CD14-positive monocyte (primary cell): ENCODE measurements at regions not wholly inside any gene's neighbourhood (a gene's known extent, or its start where the extent isn't known, plus 50 kb on each side); places are given as distances from the start of the nearest gene placed in this dataset.

ENCODE experiments used
- DNase-seq, 3 donors: peaks; one replicate each; pipeline ENCODE4 v3.0.0-alpha.2; 2011 to 2022
- H2AFZ ChIP-seq: 2 replicates; pipeline ENCODE4 v1.6.0; 2012; ENCODE audit warnings: mild to moderate bottlenecking, low read depth, low read length, inconsistent platforms; ENCODE audit not compliant: insufficient read depth, poor library complexity, severe bottlenecking
- H3K27ac ChIP-seq, 2 donors: 1 replicate in 1 of 2; 2 replicates in 1 of 2; pipeline ENCODE4 v1.5.1; 2012 to 2013; ENCODE audit warnings: low read length in 2 of 2, control low read depth in 1 of 2, inconsistent platforms in 1 of 2, low read depth in 1 of 2, mild to moderate bottlenecking in 1 of 2
- H3K27me3 ChIP-seq, 2 donors: one replicate each; pipeline versions ENCODE4 v1.6.0 to v1.6.1; 2011 to 2013; ENCODE audit warnings: low read length in 2 of 2; ENCODE audit not compliant: control insufficient read depth in 2 of 2, insufficient read depth in 2 of 2
- H3K36me3 ChIP-seq, 2 donors: replicated peaks in 1 of 2; 1 replicate in 1 of 2; 2 replicates in 1 of 2; pipeline versions ENCODE4 v1.5.1 to v1.6.1; 2012 to 2013; ENCODE audit warnings: low read length in 2 of 2, control low read depth in 1 of 2, inconsistent platforms in 1 of 2, mild to moderate bottlenecking in 1 of 2; ENCODE audit not compliant: insufficient read depth in 2 of 2, control insufficient read depth in 1 of 2
- H3K4me1 ChIP-seq, 2 donors: 1 replicate in 1 of 2; 2 replicates in 1 of 2; pipeline versions ENCODE4 v1.5.1 to v1.6.1; 2012 to 2013; ENCODE audit warnings: low read length in 2 of 2, control low read depth in 1 of 2, inconsistent platforms in 1 of 2, mild to moderate bottlenecking in 1 of 2, moderate library complexity in 1 of 2; ENCODE audit not compliant: insufficient read depth in 2 of 2, control insufficient read depth in 1 of 2
- H3K4me2 ChIP-seq: replicated peaks from 2 replicates; pipeline ENCODE3; 2012; ENCODE audit warnings: low read length, moderate library complexity, mild to moderate bottlenecking; ENCODE audit not compliant: poor library complexity, severe bottlenecking; ENCODE audit errors: extremely low read depth
- H3K4me3 ChIP-seq, 3 experiments: fragments of 200-600 bp in 1 of 3; sonication (generic) in 1 of 3; replicated peaks in 1 of 3; 1 replicate in 2 of 3; 2 replicates in 1 of 3; pipeline ENCODE4 v1.5.1; 2011 to 2013; ENCODE audit warnings: low read length in 3 of 3, mild to moderate bottlenecking in 3 of 3, control low read depth in 2 of 3, low read depth in 2 of 3, inconsistent platforms in 1 of 3, moderate library complexity in 1 of 3
- H3K79me2 ChIP-seq: 2 replicates; pipeline ENCODE4 v1.6.0; 2012; ENCODE audit warnings: mild to moderate bottlenecking, control low read depth, inconsistent platforms, low read length, moderate library complexity; ENCODE audit not compliant: insufficient read depth
- H3K9ac ChIP-seq: 2 replicates; pipeline ENCODE4 v1.6.0; 2017; ENCODE audit warnings: low read length, mild to moderate bottlenecking; ENCODE audit not compliant: insufficient read depth, poor library complexity, severe bottlenecking
- H3K9me3 ChIP-seq, 2 donors: replicated peaks in 1 of 2; 1 replicate in 1 of 2; 2 replicates in 1 of 2; pipeline versions ENCODE4 v1.5.1 to v1.6.1; 2012 to 2013; ENCODE audit warnings: low read length in 2 of 2, control low read depth in 1 of 2; ENCODE audit not compliant: control insufficient read depth in 1 of 2, insufficient read depth in 1 of 2
- H4K20me1 ChIP-seq: 2 replicates; pipeline ENCODE4 v1.6.0; 2012; ENCODE audit warnings: mild to moderate bottlenecking, low read length, control low read depth, moderate library complexity; ENCODE audit not compliant: insufficient read depth
- H3K27ac Mint-ChIP-seq, 7 donors: one replicate each; pipeline ENCODE4 v1.8.0; 2020; ENCODE audit warnings: mild to moderate bottlenecking in 7 of 7, mixed read lengths in 7 of 7, moderate library complexity in 6 of 7, inconsistent platforms in 2 of 7
- H3K27me3 Mint-ChIP-seq, 3 donors: one replicate each; pipeline ENCODE4 v1.8.0; 2021 to 2022; ENCODE audit warnings: low read depth in 3 of 3, mild to moderate bottlenecking in 3 of 3, mixed read lengths in 3 of 3, moderate library complexity in 3 of 3, inconsistent platforms in 1 of 3
- H3K36me3 Mint-ChIP-seq, 2 donors: one replicate each; pipeline ENCODE4 v1.8.0; 2020; ENCODE audit warnings: mixed read lengths in 2 of 2, inconsistent platforms in 1 of 2, mild to moderate bottlenecking in 1 of 2
- H3K4me1 Mint-ChIP-seq: one replicate; pipeline ENCODE4 v1.8.0; 2020; ENCODE audit warnings: mild to moderate bottlenecking, mixed read lengths
- H3K4me3 Mint-ChIP-seq, 2 donors: one replicate each; pipeline ENCODE4 v1.8.0; 2020; ENCODE audit warnings: mild to moderate bottlenecking in 2 of 2, mixed read lengths in 2 of 2, moderate library complexity in 1 of 2
- H3K9me3 Mint-ChIP-seq, 7 donors: one replicate each; pipeline ENCODE4 v1.8.0; 2020 to 2022; ENCODE audit warnings: mixed read lengths in 7 of 7, mild to moderate bottlenecking in 6 of 7, moderate library complexity in 6 of 7, inconsistent platforms in 2 of 7
- CTCF ChIP-seq: fragments of 200-600 bp; IDR thresholded peaks from one replicate; pipeline ENCODE4 v1.8.0; 2022; ENCODE audit warnings: antibody characterized with exemption, mild to moderate bottlenecking
- WGBS: methylation state at CpG from one replicate; pipeline ENCODE4 v1.1.5; 2013; ENCODE audit warnings: missing lambda C conversion rate; ENCODE audit not compliant: insufficient coverage; 5-methylcytosine and 5-hydroxymethylcytosine counted together
- intact Hi-C, 2 donors: fragments of 100-400 bp; cut with micrococcal nuclease; formaldehyde crosslinking; loops; one replicate each; pipeline versions ENCODE4 v1.15.0 to v1.15.1; 2023

DNA sequence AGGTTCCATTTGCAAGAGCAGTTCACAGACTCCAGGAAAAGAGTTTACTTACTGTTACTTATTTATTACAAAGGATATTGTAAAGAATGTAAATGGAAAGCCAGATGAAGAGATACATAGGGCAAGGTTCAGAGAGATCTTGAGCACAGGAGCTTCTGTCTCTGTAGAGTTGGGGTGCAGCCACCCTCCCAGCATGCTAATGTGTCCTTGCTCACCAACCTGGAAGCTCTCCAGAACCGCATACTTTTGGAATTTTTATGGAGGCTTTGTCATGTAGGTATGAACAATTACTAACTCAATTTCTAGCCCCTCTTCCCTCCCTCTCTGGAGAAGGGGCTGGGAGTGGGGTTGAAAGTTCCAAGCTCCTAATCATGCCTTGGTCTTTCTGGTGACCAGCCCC, 857.2 kb downstream of the RPA4 start:
- intact Hi-C loops, result no loop called here
- Mint-ChIP-seq H3K4me3 (no peak overlapping the region), H3K27me3 (peaks cover 0 to 2% (median 0%) of the 10 kb centered on the region in 3 donors), H3K4me1 (no peaks in the 10 kb centered on the region), H3K27ac (no peak overlapping the region), H3K36me3 (no peaks in the 10 kb centered on the region), H3K9me3 (peaks cover 0 to 8% (median 2%) of the 10 kb centered on the region in 7 donors)
- H3K4me1 ChIP-seq, result no peaks in the 10 kb centered on the region
- H3K9me3 ChIP-seq, result no peaks in the 10 kb centered on the region
- no peak overlapping the region for H3K4me3 ChIP-seq
- H3K9ac ChIP-seq, result no peak overlapping the region
- H3K27me3 ChIP-seq, result no peaks in the 10 kb centered on the region
- no peaks in the 10 kb centered on the region for H4K20me1 ChIP-seq
- no peak overlapping the region for H3K4me2 ChIP-seq
- no peaks in the 10 kb centered on the region for H3K36me3 ChIP-seq
- TF ChIP-seq CTCF, result no peak
- no peaks in the 10 kb centered on the region for H3K79me2 ChIP-seq
- no peak overlapping the region for H2AFZ ChIP-seq
- DNase-seq, result no peak
- no CpG with 5 or more reads among the region's 1 CpG for WGBS
- H3K27ac ChIP-seq, result no peak overlapping the region

- Mint-ChIP-seq H3K4me3 (no peak overlapping the region), H3K27me3 (peaks cover 0 to 2% (median 2%) of the 10 kb centered on the region in 3 donors), H3K27ac (no peak overlapping the region), H3K9me3 (peaks cover 0 to 8% (median 2%) of the 10 kb centered on the region in 7 donors), H3K36me3 (no peaks in the 10 kb centered on the region), H3K4me1 (no peaks in the 10 kb centered on the region)
- Histone ChIP-seq H3K27me3 (no peaks in the 10 kb centered on the region), H3K9me3 (no peaks in the 10 kb centered on the region), H3K36me3 (no peaks in the 10 kb centered on the region), H3K9ac (no peak overlapping the region), H3K4me2 (no peak overlapping the region), H2AFZ (no peak overlapping the region), H4K20me1 (no peaks in the 10 kb centered on the region), H3K79me2 (no peaks in the 10 kb centered on the region), H3K4me3 (no peak overlapping the region), H3K27ac (no peak overlapping the region), H3K4me1 (no peaks in the 10 kb centered on the region)
- 82% methylated on average over 3 of the region's 3 CpGs for WGBS
- no peak for DNase-seq
- intact Hi-C loops, result no loop called here
- no peak for TF ChIP-seq CTCF
Observed at GRCh38 chrX:97743014-97743413, 859.3 kb downstream of the RPA4 start.
